Neural progenitor cell (in vitro differentiated cells): ENCODE measurements at regions not wholly inside any gene's neighbourhood (a gene's known extent, or its start where the extent isn't known, plus 50 kb on each side); places are given as distances from the start of the nearest gene placed in this dataset.

ENCODE experiments used
- EZH2 ChIP-seq: fragments of 200-600 bp; sonication (generic); IDR thresholded peaks from 2 replicates; pipeline ENCODE4 v1.6.1; 2017; ENCODE audit warnings: antibody characterized with exemption, mild to moderate bottlenecking, moderate library complexity
- EZH2phosphoT487 ChIP-seq: fragments of 200-600 bp; sonication (generic); IDR thresholded peaks from 2 replicates; pipeline ENCODE4 v1.6.1; 2017; ENCODE audit warnings: antibody characterized with exemption
- TF ChIP-seq, protein P1 (sequence below): fragments of 200-600 bp; sonication (generic); IDR thresholded peaks from 2 replicates; pipeline ENCODE4 v1.5.1; 2017; ENCODE audit warnings: antibody characterized with exemption, mild to moderate bottlenecking

GRCh38 chr12:116366456-116366776, 88.9 kb upstream of the MED13L start:
- TF ChIP-seq, protein P1, sequence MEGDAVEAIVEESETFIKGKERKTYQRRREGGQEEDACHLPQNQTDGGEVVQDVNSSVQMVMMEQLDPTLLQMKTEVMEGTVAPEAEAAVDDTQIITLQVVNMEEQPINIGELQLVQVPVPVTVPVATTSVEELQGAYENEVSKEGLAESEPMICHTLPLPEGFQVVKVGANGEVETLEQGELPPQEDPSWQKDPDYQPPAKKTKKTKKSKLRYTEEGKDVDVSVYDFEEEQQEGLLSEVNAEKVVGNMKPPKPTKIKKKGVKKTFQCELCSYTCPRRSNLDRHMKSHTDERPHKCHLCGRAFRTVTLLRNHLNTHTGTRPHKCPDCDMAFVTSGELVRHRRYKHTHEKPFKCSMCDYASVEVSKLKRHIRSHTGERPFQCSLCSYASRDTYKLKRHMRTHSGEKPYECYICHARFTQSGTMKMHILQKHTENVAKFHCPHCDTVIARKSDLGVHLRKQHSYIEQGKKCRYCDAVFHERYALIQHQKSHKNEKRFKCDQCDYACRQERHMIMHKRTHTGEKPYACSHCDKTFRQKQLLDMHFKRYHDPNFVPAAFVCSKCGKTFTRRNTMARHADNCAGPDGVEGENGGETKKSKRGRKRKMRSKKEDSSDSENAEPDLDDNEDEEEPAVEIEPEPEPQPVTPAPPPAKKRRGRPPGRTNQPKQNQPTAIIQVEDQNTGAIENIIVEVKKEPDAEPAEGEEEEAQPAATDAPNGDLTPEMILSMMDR = no peak
- TF ChIP-seq EZH2phosphoT487 = no peak
- no peak for TF ChIP-seq EZH2
